ENCODE measurements at regions not wholly inside any gene's neighbourhood (a gene's known extent, or its start where the extent isn't known, plus 50 kb on each side); places are given as distances from the start of the nearest gene placed in this dataset.

- no peak for TF ChIP-seq NFAT5 (CRISPR knock-in tag; IDR thresholded peaks at IDR 0.05)
Measured at GRCh38 chr9:80561526-80561925, 989.8 kb downstream of the TLE4 start (continued).

GRCh38 chr9:80560976-80561375 is 989.2 kb downstream of the TLE4 start:
- WGBS (ENCODE audit: low lambda C conversion rate), result 3% methylated on average over 2 of the region's 2 CpGs
- Histone ChIP-seq H3K27ac (ENCODE audit: extremely low read length, insufficient read depth, low read length) (no peak overlapping the region), H3K9me3 (ENCODE audit: low read length) (peaks cover 28% of the 10 kb centered on the region), H3K27me3 (ENCODE audit: control insufficient read depth in 1 of 2, insufficient read depth in 2 of 2, low read length in 2 of 2) (no peaks in the 10 kb centered on the region), H2AFZ (ENCODE audit: low read length) (no peak overlapping the region), H3K4me3 (replicated peaks in 1 of 3; ENCODE audit: insufficient read depth in 1 of 3, low read depth in 2 of 3, low read length in 3 of 3) (no peak overlapping the region), H3K79me2 (ENCODE audit: insufficient read depth, low read length) (no peaks in the 10 kb centered on the region), H4K20me1 (ENCODE audit: insufficient read depth, low read length) (no peaks in the 10 kb centered on the region), H3K4me2 (ENCODE audit: low read depth, low read length) (no peak overlapping the region), H3K4me1 (ENCODE audit: insufficient read depth, low read length) (no peaks in the 10 kb centered on the region), H3K9ac (ENCODE audit: insufficient read depth, low read depth, low read length) (no peak overlapping the region), H3K36me3 (replicated peaks in 1 of 2; ENCODE audit: control insufficient read depth in 1 of 2, insufficient read depth in 2 of 2, low read length in 2 of 2) (no peaks in the 10 kb centered on the region)
- CTCF ChIA-PET (ENCODE audit: low intra/inter-chr PET ratio, low total read pairs), result no interaction called here
- DNase-seq (ENCODE audit: low spot score) (no peak), FAIRE-seq (no peak), ATAC-seq (no peak)
- intact Hi-C loops (cut with micrococcal nuclease; ENCODE audit: unreplicated experiment), result no loop called here
- TF ChIP-seq ZNF749 (CRISPR knock-in tag; IDR thresholded peaks at IDR 0.05; ENCODE audit: borderline replicate concordance), result no peak
- TF ChIP-seq SMAD3 (CRISPR knock-in tag; IDR thresholded peaks at IDR 0.05), result no peak
- no peak for TF ChIP-seq ZNF629 (CRISPR knock-in tag; conservative IDR thresholded peaks at IDR 0.05)
- no peak for TF ChIP-seq MEF2D (CRISPR knock-in tag; IDR thresholded peaks at IDR 0.05)
- TF ChIP-seq KDM1A (CRISPR knock-in tag; IDR thresholded peaks at IDR 0.05), result no peak
- no peak for TF ChIP-seq ATF3 (CRISPR knock-in tag; IDR thresholded peaks at IDR 0.05)
- TF ChIP-seq ZNF563 (CRISPR knock-in tag; IDR thresholded peaks at IDR 0.05), result no peak
- TF ChIP-seq ZNF432 (CRISPR knock-in tag; IDR thresholded peaks at IDR 0.05; ENCODE audit: borderline replicate concordance), result no peak
- no peak for TF ChIP-seq GATAD2A (CRISPR knock-in tag; IDR thresholded peaks at IDR 0.05)
- POLR2A ChIA-PET, result no interaction called here
- in situ Hi-C loops (cut with HindIII; ENCODE audit: extremely low pct_ligation_motif_present, low pct_unique_long_range_greater_than_20kb), result no loop called here
- BruUV-seq (replicated peaks), result no TSS peak
